ENCODE measurements at regions not wholly inside any gene's neighbourhood (a gene's known extent, or its start where the extent isn't known, plus 50 kb on each side); places are given as distances from the start of the nearest gene placed in this dataset.

GRCh38 chr12:93073324-93073723 lies 144.2 kb upstream of the EEA1 start:
- Histone ChIP-seq H3K27me3 (ENCODE audit: insufficient read depth, poor library complexity, severe bottlenecking) (no peaks in the 10 kb centered on the region), H3K4me3 (ENCODE audit: severe bottlenecking) (no peak overlapping the region), H3K9me3 (ENCODE audit: severe bottlenecking) (no peaks in the 10 kb centered on the region), H3K27ac (ENCODE audit: poor library complexity, severe bottlenecking) (no peak overlapping the region), H3K36me3 (ENCODE audit: low read depth) (no peaks in the 10 kb centered on the region), H3K4me1 (ENCODE audit: insufficient read depth, poor library complexity, severe bottlenecking) (no peaks in the 10 kb centered on the region)
- no peak for ATAC-seq (ENCODE audit: low read depth)
- TF ChIP-seq CTCF (IDR thresholded peaks at IDR 0.05; ENCODE audit: poor library complexity, severe bottlenecking) = no peak
- no peak for DNase-seq (ENCODE audit: low spot score)

- Histone ChIP-seq H3K27me3 (ENCODE audit: insufficient read depth, poor library complexity, severe bottlenecking) (no peaks in the 10 kb centered on the region), H3K4me1 (ENCODE audit: insufficient read depth, poor library complexity, severe bottlenecking) (peaks cover 11% of the 10 kb centered on the region), H3K27ac (ENCODE audit: poor library complexity, severe bottlenecking) (no peak overlapping the region), H3K4me3 (ENCODE audit: severe bottlenecking) (no peak overlapping the region), H3K9me3 (ENCODE audit: severe bottlenecking) (no peaks in the 10 kb centered on the region), H3K36me3 (ENCODE audit: low read depth) (no peaks in the 10 kb centered on the region)
- no peak for TF ChIP-seq CTCF (IDR thresholded peaks at IDR 0.05; ENCODE audit: poor library complexity, severe bottlenecking)
- ATAC-seq (ENCODE audit: low read depth) (no peak), DNase-seq (ENCODE audit: low spot score) (no peak)
These were observed 149.0 kb upstream of the EEA1 start for GRCh38 chr12:93078059-93078458.

- no peak for ATAC-seq (ENCODE audit: low read depth)
- DNase-seq (ENCODE audit: low spot score) = no peak
- no peak overlapping the region for H3K27ac ChIP-seq (ENCODE audit: poor library complexity, severe bottlenecking)
- no peaks in the 10 kb centered on the region for H3K27me3 ChIP-seq (ENCODE audit: insufficient read depth, poor library complexity, severe bottlenecking)
- H3K9me3 ChIP-seq (ENCODE audit: severe bottlenecking) = no peaks in the 10 kb centered on the region
- H3K36me3 ChIP-seq (ENCODE audit: low read depth) = no peaks in the 10 kb centered on the region
- H3K4me3 ChIP-seq (ENCODE audit: severe bottlenecking) = no peak overlapping the region
- no peak for TF ChIP-seq CTCF (IDR thresholded peaks at IDR 0.05; ENCODE audit: poor library complexity, severe bottlenecking)
- peaks cover 11% of the 10 kb centered on the region for H3K4me1 ChIP-seq (ENCODE audit: insufficient read depth, poor library complexity, severe bottlenecking)
These were observed 149.5 kb upstream of the EEA1 start for GRCh38 chr12:93078577-93078976.

GRCh38 chr12:93079271-93079670 lies 150.2 kb upstream of the EEA1 start:
- Histone ChIP-seq H3K4me1 (ENCODE audit: insufficient read depth, poor library complexity, severe bottlenecking) (peaks cover 11% of the 10 kb centered on the region), H3K9me3 (ENCODE audit: severe bottlenecking) (no peaks in the 10 kb centered on the region), H3K36me3 (ENCODE audit: low read depth) (no peaks in the 10 kb centered on the region), H3K4me3 (ENCODE audit: severe bottlenecking) (no peak overlapping the region), H3K27me3 (ENCODE audit: insufficient read depth, poor library complexity, severe bottlenecking) (no peaks in the 10 kb centered on the region), H3K27ac (ENCODE audit: poor library complexity, severe bottlenecking) (no peak overlapping the region)
- TF ChIP-seq CTCF (IDR thresholded peaks at IDR 0.05; ENCODE audit: poor library complexity, severe bottlenecking) = no peak
- DNase-seq (ENCODE audit: low spot score) (no peak), ATAC-seq (ENCODE audit: low read depth) (no peak)

GRCh38 chr12:93079976-93080375 lies 150.9 kb upstream of the EEA1 start:
- H3K4me3 ChIP-seq (ENCODE audit: severe bottlenecking) = no peak overlapping the region
- peaks cover 11% of the 10 kb centered on the region for H3K4me1 ChIP-seq (ENCODE audit: insufficient read depth, poor library complexity, severe bottlenecking)
- DNase-seq (ENCODE audit: low spot score) (no peak), ATAC-seq (ENCODE audit: low read depth) (no peak)
- no peak overlapping the region for H3K27ac ChIP-seq (ENCODE audit: poor library complexity, severe bottlenecking)
- no peaks in the 10 kb centered on the region for H3K9me3 ChIP-seq (ENCODE audit: severe bottlenecking)
- H3K27me3 ChIP-seq (ENCODE audit: insufficient read depth, poor library complexity, severe bottlenecking) = no peaks in the 10 kb centered on the region
- TF ChIP-seq CTCF (IDR thresholded peaks at IDR 0.05; ENCODE audit: poor library complexity, severe bottlenecking) = no peak
- no peaks in the 10 kb centered on the region for H3K36me3 ChIP-seq (ENCODE audit: low read depth)
